Cardiac muscle cell (in vitro differentiated cells and primary cell): ENCODE measurements at regions not wholly inside any gene's neighbourhood (a gene's known extent, or its start where the extent isn't known, plus 50 kb on each side); places are given as distances from the start of the nearest gene placed in this dataset.

ENCODE experiments used
- DNase-seq, 2 donors: peaks; one replicate each; pipeline versions ENCODE4 v3.0.0 to v3.0.0-alpha.2; 2010 to 2017; ENCODE audit warnings: low read depth in 1 of 2, low spot score in 1 of 2
- H3K27ac ChIP-seq: fragments of 200-600 bp; sonication (generic); 2 replicates; pipeline ENCODE4 v1.5.1; 2016
- H3K27me3 ChIP-seq: fragments of 200-600 bp; sonication (generic); 2 replicates; pipeline ENCODE4 v1.6.0; 2016; ENCODE audit warnings: control low read depth
- H3K36me3 ChIP-seq: fragments of 200-600 bp; sonication (generic); 2 replicates; pipeline ENCODE4 v1.5.1; 2016; ENCODE audit warnings: control low read depth
- H3K4me1 ChIP-seq: fragments of 200-600 bp; sonication (generic); 2 replicates; pipeline ENCODE4 v1.8.1; 2017; ENCODE audit warnings: low read depth, mild to moderate bottlenecking, mixed run types
- H3K4me3 ChIP-seq: fragments of 200-600 bp; sonication (generic); 2 replicates; pipeline ENCODE4 v1.5.1; 2016; ENCODE audit warnings: mild to moderate bottlenecking
- H3K9me3 ChIP-seq: fragments of 200-600 bp; sonication (generic); 2 replicates; pipeline ENCODE4 v1.5.1; 2017; ENCODE audit warnings: low read depth, mild to moderate bottlenecking, control low read depth
- TF ChIP-seq, protein P1 (sequence below): IDR thresholded peaks from 2 replicates; pipeline ENCODE4 v1.5.1; 2012; ENCODE audit warnings: low read depth, mild to moderate bottlenecking, low read length

DNA sequence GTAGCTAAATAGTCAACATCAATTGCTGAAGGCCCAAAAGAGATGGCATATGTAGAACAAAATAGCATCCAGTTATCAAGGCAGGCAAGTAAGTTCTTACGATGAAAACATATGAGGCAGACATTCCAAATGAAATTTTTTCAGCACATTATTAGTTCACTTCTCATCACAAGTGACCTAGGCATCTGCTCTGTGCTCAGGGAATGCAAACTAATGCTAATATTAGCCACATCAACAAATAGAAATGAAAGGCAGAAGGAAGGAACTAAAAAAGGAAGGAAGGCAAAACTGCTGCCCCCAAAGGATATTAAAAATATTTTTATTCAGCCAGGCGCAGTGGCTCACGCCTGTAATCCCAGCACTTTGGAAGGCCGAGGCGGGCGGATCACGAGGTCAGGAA, 51.2 kb upstream of the ROCK1 start:
- Histone ChIP-seq H3K4me1 (no peaks in the 10 kb centered on the region), H3K4me3 (no peak overlapping the region), H3K9me3 (no peaks in the 10 kb centered on the region), H3K36me3 (no peaks in the 10 kb centered on the region), H3K27ac (no peak overlapping the region), H3K27me3 (no peaks in the 10 kb centered on the region)
- no peak for DNase-seq
- TF ChIP-seq, protein P1, sequence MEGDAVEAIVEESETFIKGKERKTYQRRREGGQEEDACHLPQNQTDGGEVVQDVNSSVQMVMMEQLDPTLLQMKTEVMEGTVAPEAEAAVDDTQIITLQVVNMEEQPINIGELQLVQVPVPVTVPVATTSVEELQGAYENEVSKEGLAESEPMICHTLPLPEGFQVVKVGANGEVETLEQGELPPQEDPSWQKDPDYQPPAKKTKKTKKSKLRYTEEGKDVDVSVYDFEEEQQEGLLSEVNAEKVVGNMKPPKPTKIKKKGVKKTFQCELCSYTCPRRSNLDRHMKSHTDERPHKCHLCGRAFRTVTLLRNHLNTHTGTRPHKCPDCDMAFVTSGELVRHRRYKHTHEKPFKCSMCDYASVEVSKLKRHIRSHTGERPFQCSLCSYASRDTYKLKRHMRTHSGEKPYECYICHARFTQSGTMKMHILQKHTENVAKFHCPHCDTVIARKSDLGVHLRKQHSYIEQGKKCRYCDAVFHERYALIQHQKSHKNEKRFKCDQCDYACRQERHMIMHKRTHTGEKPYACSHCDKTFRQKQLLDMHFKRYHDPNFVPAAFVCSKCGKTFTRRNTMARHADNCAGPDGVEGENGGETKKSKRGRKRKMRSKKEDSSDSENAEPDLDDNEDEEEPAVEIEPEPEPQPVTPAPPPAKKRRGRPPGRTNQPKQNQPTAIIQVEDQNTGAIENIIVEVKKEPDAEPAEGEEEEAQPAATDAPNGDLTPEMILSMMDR, result no peak

DNA sequence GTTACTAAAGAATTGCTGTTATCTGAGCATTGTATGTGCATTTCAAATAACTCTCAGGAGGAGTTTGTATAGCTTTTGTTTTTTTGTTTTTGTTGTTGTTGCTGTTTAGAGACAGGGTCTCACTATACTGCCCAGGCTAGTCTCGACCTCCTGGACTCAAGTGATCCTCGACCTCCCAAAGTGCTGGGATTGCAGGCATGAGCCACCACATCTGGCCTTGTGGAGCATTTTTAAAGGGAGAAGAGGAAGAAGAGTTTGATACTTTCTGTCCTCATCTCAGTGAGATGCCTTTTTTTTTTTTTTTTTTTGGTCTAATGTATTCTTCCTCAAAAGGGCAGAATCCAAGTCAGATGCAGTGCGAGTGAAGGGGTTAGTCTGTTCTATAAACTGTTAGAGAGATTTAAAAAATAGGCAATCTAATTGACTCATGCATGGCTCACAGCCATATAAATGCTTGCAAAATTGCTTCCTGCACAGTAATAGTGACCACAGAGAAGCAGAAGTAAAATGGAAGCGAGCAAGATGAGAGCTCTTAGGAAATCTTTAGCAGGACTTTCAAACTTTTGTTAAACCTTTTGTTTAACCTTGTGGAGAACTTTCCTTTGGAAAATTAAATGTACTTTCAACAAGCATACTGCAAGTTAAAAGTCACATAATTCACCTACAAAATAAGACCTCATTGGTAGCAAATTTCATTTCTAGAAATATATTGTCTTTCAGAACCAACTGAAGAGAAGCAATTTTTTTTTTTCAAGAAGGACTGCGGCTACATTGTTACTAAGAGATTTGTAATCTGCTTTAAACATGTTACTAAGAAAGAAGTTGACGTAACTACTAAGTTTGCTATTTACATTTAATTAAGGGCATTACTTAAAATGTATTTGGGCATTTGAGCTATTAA, 52.3 kb upstream of the ROCK1 start:
- TF ChIP-seq, protein P1, result no peak
- DNase-seq, result peak in 1 of 2 donors; percentile 91
- no peaks in the 10 kb centered on the region for H3K4me1 ChIP-seq
- H3K27me3 ChIP-seq, result no peaks in the 10 kb centered on the region
- no peak overlapping the region for H3K4me3 ChIP-seq
- H3K36me3 ChIP-seq, result no peaks in the 10 kb centered on the region
- no peaks in the 10 kb centered on the region for H3K9me3 ChIP-seq
- no peak overlapping the region for H3K27ac ChIP-seq

DNA sequence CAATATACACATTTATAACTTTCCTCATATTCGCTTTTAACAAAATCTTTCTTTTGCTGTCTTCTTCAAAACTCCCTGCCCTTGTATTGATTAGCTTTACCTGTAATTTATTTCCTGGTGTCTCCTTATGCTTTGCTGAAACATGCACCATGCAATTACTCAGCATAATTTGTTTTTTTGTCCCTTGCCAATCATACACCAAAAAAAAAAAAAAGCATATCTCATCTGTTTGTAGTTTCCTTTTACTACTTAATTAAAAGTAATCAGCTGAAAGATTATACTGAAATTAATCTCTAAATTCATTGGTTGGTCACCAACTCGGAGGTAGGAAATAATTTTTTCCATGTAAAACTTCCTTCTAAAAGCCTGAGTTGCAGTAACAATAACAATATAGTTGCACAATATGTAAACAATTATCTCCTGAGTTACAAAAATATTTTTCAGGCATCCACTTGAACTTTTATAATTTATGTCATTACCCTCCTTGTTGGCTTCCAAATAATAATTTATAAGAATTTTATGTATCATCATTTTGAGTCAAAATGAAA, 53.0 kb upstream of the ROCK1 start:
- H3K27me3 ChIP-seq, result no peaks in the 10 kb centered on the region
- no peak overlapping the region for H3K4me3 ChIP-seq
- H3K27ac ChIP-seq, result no peak overlapping the region
- no peaks in the 10 kb centered on the region for H3K36me3 ChIP-seq
- no peak for DNase-seq
- TF ChIP-seq, protein P1, result no peak
- no peaks in the 10 kb centered on the region for H3K9me3 ChIP-seq
- no peaks in the 10 kb centered on the region for H3K4me1 ChIP-seq

DNA sequence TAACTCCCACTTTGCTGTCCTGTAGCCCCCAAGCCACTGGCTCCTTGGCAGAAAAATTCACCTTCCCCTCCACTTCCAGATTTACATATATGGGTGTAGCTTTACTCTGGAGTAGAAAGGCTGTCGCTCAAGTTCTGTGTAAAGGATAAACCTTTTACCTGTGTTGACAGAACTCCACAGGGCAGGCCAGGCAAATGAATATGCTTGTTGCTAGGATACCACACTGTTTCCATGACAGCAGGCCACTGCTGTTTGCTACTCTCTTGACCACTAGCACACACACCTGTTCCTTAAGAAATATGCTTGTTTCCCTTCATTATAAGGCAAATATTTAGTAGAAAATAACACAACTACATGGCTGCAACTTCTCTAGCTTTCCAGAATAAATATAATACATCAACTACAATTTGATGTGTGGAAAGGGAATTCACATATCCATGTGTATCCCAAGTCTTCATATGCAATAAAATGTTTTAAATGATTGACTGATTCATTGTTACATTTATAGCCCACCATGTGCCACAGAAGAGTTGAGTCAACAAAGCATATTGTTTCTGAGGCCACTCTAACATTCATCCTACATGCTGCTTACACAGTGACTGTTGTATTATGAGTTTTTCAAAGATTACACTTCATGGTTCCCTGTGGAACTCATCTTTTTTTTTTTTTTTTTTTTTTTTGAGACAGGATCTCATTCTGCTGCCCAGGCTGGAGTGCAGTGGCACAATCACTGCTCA, 56.2 kb upstream of the ROCK1 start:
- no peaks in the 10 kb centered on the region for H3K4me1 ChIP-seq
- no peak overlapping the region for H3K4me3 ChIP-seq
- no peaks in the 10 kb centered on the region for H3K9me3 ChIP-seq
- no peaks in the 10 kb centered on the region for H3K36me3 ChIP-seq
- no peak for DNase-seq
- H3K27me3 ChIP-seq, result no peaks in the 10 kb centered on the region
- TF ChIP-seq, protein P1, result no peak
- no peak overlapping the region for H3K27ac ChIP-seq

DNA sequence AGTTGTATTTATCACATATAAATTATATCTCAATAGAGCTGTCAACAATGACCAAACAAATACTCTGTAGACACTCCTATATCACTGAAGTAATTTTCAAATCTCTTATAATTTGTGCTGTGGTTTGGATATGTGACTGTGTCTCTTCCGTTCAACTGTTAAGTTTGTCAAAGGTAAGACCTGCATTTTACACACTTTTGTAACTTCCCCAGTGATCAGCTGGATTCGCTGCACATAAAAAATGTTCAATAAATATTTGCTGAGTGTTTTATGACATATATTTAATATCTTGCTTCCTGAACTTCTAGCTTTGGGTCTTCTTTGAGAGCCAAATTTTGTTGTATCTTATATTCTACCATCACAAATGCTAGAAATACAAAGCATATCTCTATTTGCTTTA, 57.3 kb upstream of the ROCK1 start:
- Histone ChIP-seq H3K4me1 (no peaks in the 10 kb centered on the region), H3K27me3 (no peaks in the 10 kb centered on the region), H3K9me3 (no peaks in the 10 kb centered on the region), H3K27ac (no peak overlapping the region), H3K36me3 (no peaks in the 10 kb centered on the region), H3K4me3 (no peak overlapping the region)
- TF ChIP-seq, protein P1, result no peak
- no peak for DNase-seq
